ENCODE measurements at regions not wholly inside any gene's neighbourhood (a gene's known extent, or its start where the extent isn't known, plus 50 kb on each side); places are given as distances from the start of the nearest gene placed in this dataset.

DNA sequence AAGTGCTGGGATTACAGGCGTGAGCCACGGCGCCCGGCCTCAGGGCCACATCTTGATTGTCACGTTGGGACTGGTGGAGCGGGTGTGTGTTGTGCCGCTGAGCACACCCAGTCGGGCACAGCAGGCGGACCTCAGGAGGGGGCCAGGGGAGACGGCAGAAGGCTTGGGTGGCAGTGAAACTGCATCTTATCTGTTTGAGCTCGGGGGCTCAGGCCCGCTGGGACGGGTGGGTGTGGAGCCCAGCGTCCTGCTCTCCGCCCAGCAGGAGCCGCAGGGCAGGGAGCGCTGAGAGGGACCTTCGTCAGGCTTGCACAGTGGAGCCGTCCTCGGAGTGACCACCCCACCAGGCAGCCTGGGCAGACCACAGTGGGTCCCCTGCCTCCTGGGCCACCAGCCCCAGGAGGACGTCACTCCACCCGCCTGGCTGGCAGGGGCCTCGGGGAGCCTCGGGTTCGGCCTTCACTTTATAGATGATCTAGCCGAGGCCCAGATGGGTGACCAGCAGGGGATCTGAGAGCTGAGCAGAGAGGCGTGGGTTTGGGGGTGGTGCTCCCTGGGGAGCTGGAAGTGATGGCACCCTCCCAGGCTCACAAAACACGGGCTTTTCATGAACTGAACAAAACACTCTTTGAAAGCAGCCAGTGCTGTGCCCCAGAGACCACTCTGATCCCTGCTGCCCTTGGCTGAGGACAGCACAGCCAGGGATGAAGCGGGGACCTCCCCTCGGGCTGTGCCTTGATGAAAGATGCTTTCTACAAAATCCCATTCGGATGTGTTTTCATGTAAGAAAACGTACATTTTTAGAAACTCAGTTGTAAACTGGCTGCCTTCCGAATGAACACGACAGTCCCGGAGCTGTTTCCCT lies 181.1 kb downstream of the SEC14L1 start (continued):
- no peak for TF ChIP-seq CBX8 (IDR thresholded peaks at IDR 0.05; ENCODE audit: borderline replicate concordance, low read depth, low read length)
- no peak for TF ChIP-seq RNF2 (IDR thresholded peaks at IDR 0.05; ENCODE audit: borderline replicate concordance, low read depth, low read length, missing control alignments, poor library complexity, severe bottlenecking)
- TF ChIP-seq, protein P1, sequence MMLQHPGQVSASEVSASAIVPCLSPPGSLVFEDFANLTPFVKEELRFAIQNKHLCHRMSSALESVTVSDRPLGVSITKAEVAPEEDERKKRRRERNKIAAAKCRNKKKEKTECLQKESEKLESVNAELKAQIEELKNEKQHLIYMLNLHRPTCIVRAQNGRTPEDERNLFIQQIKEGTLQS (IDR thresholded peaks at IDR 0.05; ENCODE audit: insufficient read depth, low read depth, low read length) = no peak
- TF ChIP-seq EP300 (IDR thresholded peaks at IDR 0.05; ENCODE audit: borderline replicate concordance in 1 of 2, low read depth in 2 of 2, low read length in 2 of 2) = no peak
- TF ChIP-seq PHF8 (conservative IDR thresholded peaks at IDR 0.05; ENCODE audit: low read depth, low read length) = no peak
- TF ChIP-seq EGR1 (IDR thresholded peaks at IDR 0.05; ENCODE audit: borderline replicate concordance, low read depth, low read length) = no peak
- no peak for TF ChIP-seq TCF12 (IDR thresholded peaks at IDR 0.05; ENCODE audit: low read depth, low read length)
- no peak for TF ChIP-seq TAF1 (IDR thresholded peaks at IDR 0.05; ENCODE audit: low read depth, low read length)
